RWPE2 (cell line): ENCODE measurements at regions not wholly inside any gene's neighbourhood (a gene's known extent, or its start where the extent isn't known, plus 50 kb on each side); places are given as distances from the start of the nearest gene placed in this dataset.
"Not testable (repeated sequence)": the region's sequence is repeated elsewhere in the genome, so short reads cannot be mapped to it uniquely, and the experiment has no call there.

Experiments used
- ATAC-seq: fragments of 200-7000 bp; cut with Tn5 transposase; 3 replicates; pipeline ENCODE4 v1.9.1; 2021; ENCODE audit warnings: low read depth
- DNase-seq: peaks from one replicate; pipeline ENCODE4 v3.0.0-alpha.2; 2020; ENCODE audit warnings: low spot score
- H3K27ac ChIP-seq: fragments of 450-650 bp; 2 replicates; pipeline ENCODE4 v1.5.1; 2017; ENCODE audit warnings: mild to moderate bottlenecking; ENCODE audit not compliant: poor library complexity, severe bottlenecking
- H3K27me3 ChIP-seq: fragments of 250-450 bp; sonication (Bioruptor Pico); 2 replicates; pipeline ENCODE4 v1.5.1; 2021; ENCODE audit warnings: mild to moderate bottlenecking, moderate library complexity; ENCODE audit not compliant: insufficient read depth, poor library complexity, severe bottlenecking
- H3K36me3 ChIP-seq: fragments of 250-450 bp; sonication (Bioruptor Pico); 2 replicates; pipeline ENCODE4 v1.5.1; 2020; ENCODE audit warnings: low read depth, mild to moderate bottlenecking, moderate library complexity
- H3K4me1 ChIP-seq: fragments of 250-450 bp; sonication (Bioruptor Pico); 2 replicates; pipeline ENCODE4 v1.5.1; 2021; ENCODE audit warnings: mild to moderate bottlenecking, moderate library complexity; ENCODE audit not compliant: insufficient read depth, poor library complexity, severe bottlenecking
- H3K4me3 ChIP-seq: fragments of 250-450 bp; sonication (Bioruptor Pico); 2 replicates; pipeline ENCODE4 v1.5.1; 2021; ENCODE audit warnings: mild to moderate bottlenecking, moderate library complexity; ENCODE audit not compliant: severe bottlenecking
- H3K9me3 ChIP-seq: fragments of 250-450 bp; sonication (Bioruptor Pico); 2 replicates; pipeline ENCODE4 v1.5.1; 2021; ENCODE audit warnings: mild to moderate bottlenecking, moderate library complexity; ENCODE audit not compliant: severe bottlenecking
- CTCF ChIP-seq: fragments of 450-650 bp; IDR thresholded peaks from one replicate; pipeline ENCODE4 v1.5.1; 2017; ENCODE audit warnings: mild to moderate bottlenecking, moderate library complexity; ENCODE audit not compliant: poor library complexity, severe bottlenecking

GRCh38 chr15:37425541-37425940 is 325.2 kb upstream of the MEIS2 start:
- no peaks in the 10 kb centered on the region for H3K4me1 ChIP-seq
- no peak for DNase-seq
- no peak overlapping the region for H3K27ac ChIP-seq
- H3K9me3 ChIP-seq = no peaks in the 10 kb centered on the region
- H3K27me3 ChIP-seq = no peaks in the 10 kb centered on the region
- H3K4me3 ChIP-seq = no peak overlapping the region
- ATAC-seq = peak; percentile 35; the same call in 2 of the 3 replicates
- no peaks in the 10 kb centered on the region for H3K36me3 ChIP-seq
- TF ChIP-seq CTCF = no peak

- H3K36me3 ChIP-seq, H3K27ac ChIP-seq, DNase-seq, H3K4me3 ChIP-seq, H3K9me3 ChIP-seq, H3K4me1 ChIP-seq, ATAC-seq, H3K27me3 ChIP-seq: not testable (repeated sequence)
Measured at GRCh38 chr15:37427393-37427792, 327.0 kb upstream of the MEIS2 start.

GRCh38 chr15:37446921-37447320 is 346.6 kb upstream of the MEIS2 start:
- no peaks in the 10 kb centered on the region for H3K36me3 ChIP-seq
- peaks cover 3% of the 10 kb centered on the region for H3K9me3 ChIP-seq
- no peaks in the 10 kb centered on the region for H3K4me1 ChIP-seq
- H3K27ac ChIP-seq = no peak overlapping the region
- TF ChIP-seq CTCF = no peak
- peaks cover 16% of the 10 kb centered on the region for H3K27me3 ChIP-seq
- H3K4me3 ChIP-seq = no peak overlapping the region
- no peak for ATAC-seq
- no peak for DNase-seq

GRCh38 chr15:37452498-37452897 is 352.1 kb upstream of the MEIS2 start:
- Histone ChIP-seq H3K27ac (no peak overlapping the region), H3K4me3 (no peak overlapping the region), H3K27me3 (no peaks in the 10 kb centered on the region), H3K36me3 (no peaks in the 10 kb centered on the region), H3K4me1 (no peaks in the 10 kb centered on the region), H3K9me3 (peaks cover 11% of the 10 kb centered on the region)
- no peak for TF ChIP-seq CTCF
- no peak for DNase-seq
- ATAC-seq = no peak

GRCh38 chr15:37480482-37480881 is 380.1 kb upstream of the MEIS2 start:
- Histone ChIP-seq H3K4me1 (no peaks in the 10 kb centered on the region), H3K9me3 (no peaks in the 10 kb centered on the region), H3K27me3 (peaks cover 3% of the 10 kb centered on the region), H3K36me3 (no peaks in the 10 kb centered on the region), H3K4me3 (no peak overlapping the region), H3K27ac (no peak overlapping the region)
- DNase-seq = no peak
- no peak for TF ChIP-seq CTCF
- no peak for ATAC-seq
